ENCODE measurements at regions not wholly inside any gene's neighbourhood (a gene's known extent, or its start where the extent isn't known, plus 50 kb on each side); places are given as distances from the start of the nearest gene placed in this dataset.

DNA sequence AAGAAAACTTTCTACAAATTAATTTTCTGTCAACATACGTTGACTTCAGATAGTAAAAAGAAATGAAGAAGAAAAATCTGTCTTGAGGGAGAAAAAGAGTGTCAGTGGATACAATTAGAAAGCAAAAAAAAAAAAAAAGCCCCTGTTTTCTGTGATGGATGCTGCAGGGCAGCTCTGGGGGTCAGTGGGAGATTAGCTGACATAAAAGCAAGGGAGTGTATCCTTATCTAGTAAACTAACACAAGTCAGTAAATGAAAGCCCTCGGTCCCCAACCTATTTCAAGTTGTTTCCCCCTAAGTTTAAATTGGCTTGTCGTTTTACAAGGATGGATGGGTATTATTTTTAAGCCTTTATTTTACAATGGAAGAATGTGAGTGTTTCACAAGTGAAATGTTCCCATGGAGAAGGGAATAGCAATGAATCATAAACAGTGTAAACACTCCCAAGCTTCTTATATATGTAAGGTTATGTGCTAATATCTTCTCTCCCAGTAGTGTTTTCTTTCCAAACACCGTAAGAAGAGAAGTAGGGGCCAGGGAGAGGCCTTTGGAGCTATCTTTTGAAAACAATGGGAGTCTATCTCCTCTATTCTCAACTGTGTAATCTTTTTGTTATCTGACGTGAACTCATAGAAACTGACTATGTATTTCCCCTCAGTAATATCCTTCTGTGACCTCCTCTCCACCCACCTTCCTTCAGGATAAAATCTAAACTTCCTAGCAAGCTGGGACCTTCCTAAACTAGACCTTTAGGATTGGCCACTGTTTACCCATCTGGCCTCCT lies 347.7 kb downstream of the FBXO8 start:
- Histone ChIP-seq H3K9me2 (ENCODE audit: insufficient read depth) (no peaks in the 10 kb centered on the region), H3K4me3 (replicated peaks in 1 of 2; ENCODE audit: low read depth in 1 of 2, low read length in 2 of 2) (no peak overlapping the region), H3K27me3 (ENCODE audit: insufficient read depth, low read length) (peaks cover 32% of the 10 kb centered on the region), H4K20me1 (ENCODE audit: insufficient read depth) (no peaks in the 10 kb centered on the region), H3K36me3 (ENCODE audit: control insufficient read depth in 1 of 2, insufficient read depth in 2 of 2, low read length in 2 of 2) (no peaks in the 10 kb centered on the region), H3K79me2 (ENCODE audit: insufficient read depth, low read length) (no peaks in the 10 kb centered on the region), H3K27ac (ENCODE audit: low read depth, low read length) (no peak overlapping the region), H3K9ac (ENCODE audit: low read length) (no peak overlapping the region), H2AFZ (ENCODE audit: low read depth, low read length, poor library complexity, severe bottlenecking) (no peak overlapping the region), H3K4me1 (ENCODE audit: control insufficient read depth in 1 of 2, insufficient read depth in 2 of 2, low read length in 2 of 2) (no peaks in the 10 kb centered on the region), H3K9me3 (ENCODE audit: control insufficient read depth in 1 of 2, insufficient read depth in 1 of 2, low read depth in 1 of 2, low read length in 2 of 2) (no peaks in the 10 kb centered on the region), H3K4me2 (ENCODE audit: low read length) (no peak overlapping the region)
- intact Hi-C loops (cut with micrococcal nuclease), result no loop called here
- ATAC-seq (no peak), DNase-seq (ENCODE audit: low read depth, low spot score) (no peak)
- RAD21 ChIA-PET (ENCODE audit: low non-redundant PET in 1 of 2, low total read pairs in 2 of 2, uncharacterized antibody in 2 of 2, unreplicated experiment in 2 of 2), result no interaction called here
- TF ChIP-seq, protein P1, sequence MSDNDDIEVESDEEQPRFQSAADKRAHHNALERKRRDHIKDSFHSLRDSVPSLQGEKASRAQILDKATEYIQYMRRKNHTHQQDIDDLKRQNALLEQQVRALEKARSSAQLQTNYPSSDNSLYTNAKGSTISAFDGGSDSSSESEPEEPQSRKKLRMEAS (IDR thresholded peaks at IDR 0.05), result no peak
- TF ChIP-seq POLR2A (IDR thresholded peaks at IDR 0.05; ENCODE audit: borderline replicate concordance, extremely low read depth, insufficient read depth, insufficient read length) (no peak), JUND (IDR thresholded peaks at IDR 0.05) (no peak), SIN3A (IDR thresholded peaks at IDR 0.05; ENCODE audit: low read depth) (no peak), ZFX (IDR thresholded peaks at IDR 0.05) (no peak), SP1 (IDR thresholded peaks at IDR 0.05; ENCODE audit: low read depth) (no peak), RAD21 (IDR thresholded peaks at IDR 0.05; ENCODE audit: low read depth) (no peak), EGR1 (IDR thresholded peaks at IDR 0.05; ENCODE audit: low read depth) (no peak)
- CTCF ChIA-PET, result no interaction called here
- POLR2A ChIA-PET, result no interaction called here
- BruUV-seq (replicated peaks), result no TSS peak

DNA sequence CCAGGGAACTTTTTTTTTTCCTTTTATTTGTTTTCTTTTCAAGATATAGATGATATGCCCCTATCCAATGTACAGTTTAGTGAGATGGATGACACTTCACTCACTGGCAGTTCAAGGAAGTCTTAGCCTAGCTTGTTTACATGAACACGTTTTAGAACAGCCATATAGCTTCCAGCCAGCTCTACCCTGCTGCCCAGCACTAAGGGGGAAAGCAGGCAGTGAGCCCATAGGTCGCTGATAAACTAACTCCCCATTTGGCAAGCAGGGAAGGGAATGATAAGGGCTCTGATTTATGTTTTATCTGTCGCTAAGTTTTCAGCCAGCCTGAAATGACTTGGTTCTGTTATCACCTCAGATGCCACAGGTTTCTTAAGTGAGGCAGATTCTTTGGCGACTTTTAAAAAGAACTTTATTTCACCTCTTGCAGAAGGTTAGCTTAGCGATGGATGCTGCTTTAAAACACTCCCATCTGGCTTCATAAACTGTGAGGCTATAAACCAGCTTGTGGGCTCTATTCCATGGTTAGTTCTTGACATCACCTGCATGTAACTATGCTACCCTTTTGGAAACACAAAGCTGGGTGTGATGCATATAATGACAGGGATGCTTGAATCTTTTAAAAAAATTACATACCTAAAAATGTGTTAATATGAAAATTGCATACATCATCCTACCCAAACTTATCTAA lies 348.4 kb downstream of the FBXO8 start:
- CTCF ChIA-PET, result no interaction called here
- no peak overlapping the region for H3K9ac ChIP-seq (ENCODE audit: low read length)

More for the DNA sequence above, 348.4 kb downstream of the FBXO8 start:
- no peak for TF ChIP-seq ELF1 (IDR thresholded peaks at IDR 0.05; ENCODE audit: borderline replicate concordance, low read depth)
- TF ChIP-seq, protein P2, sequence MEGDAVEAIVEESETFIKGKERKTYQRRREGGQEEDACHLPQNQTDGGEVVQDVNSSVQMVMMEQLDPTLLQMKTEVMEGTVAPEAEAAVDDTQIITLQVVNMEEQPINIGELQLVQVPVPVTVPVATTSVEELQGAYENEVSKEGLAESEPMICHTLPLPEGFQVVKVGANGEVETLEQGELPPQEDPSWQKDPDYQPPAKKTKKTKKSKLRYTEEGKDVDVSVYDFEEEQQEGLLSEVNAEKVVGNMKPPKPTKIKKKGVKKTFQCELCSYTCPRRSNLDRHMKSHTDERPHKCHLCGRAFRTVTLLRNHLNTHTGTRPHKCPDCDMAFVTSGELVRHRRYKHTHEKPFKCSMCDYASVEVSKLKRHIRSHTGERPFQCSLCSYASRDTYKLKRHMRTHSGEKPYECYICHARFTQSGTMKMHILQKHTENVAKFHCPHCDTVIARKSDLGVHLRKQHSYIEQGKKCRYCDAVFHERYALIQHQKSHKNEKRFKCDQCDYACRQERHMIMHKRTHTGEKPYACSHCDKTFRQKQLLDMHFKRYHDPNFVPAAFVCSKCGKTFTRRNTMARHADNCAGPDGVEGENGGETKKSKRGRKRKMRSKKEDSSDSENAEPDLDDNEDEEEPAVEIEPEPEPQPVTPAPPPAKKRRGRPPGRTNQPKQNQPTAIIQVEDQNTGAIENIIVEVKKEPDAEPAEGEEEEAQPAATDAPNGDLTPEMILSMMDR (IDR thresholded peaks at IDR 0.05 in 2 of 3, conservative IDR thresholded peaks at IDR 0.05 in 1 of 3; ENCODE audit: borderline replicate concordance in 1 of 3, insufficient read depth in 1 of 3, low read depth in 2 of 3, low read length in 2 of 3), result no peak
- TF ChIP-seq, protein P3, sequence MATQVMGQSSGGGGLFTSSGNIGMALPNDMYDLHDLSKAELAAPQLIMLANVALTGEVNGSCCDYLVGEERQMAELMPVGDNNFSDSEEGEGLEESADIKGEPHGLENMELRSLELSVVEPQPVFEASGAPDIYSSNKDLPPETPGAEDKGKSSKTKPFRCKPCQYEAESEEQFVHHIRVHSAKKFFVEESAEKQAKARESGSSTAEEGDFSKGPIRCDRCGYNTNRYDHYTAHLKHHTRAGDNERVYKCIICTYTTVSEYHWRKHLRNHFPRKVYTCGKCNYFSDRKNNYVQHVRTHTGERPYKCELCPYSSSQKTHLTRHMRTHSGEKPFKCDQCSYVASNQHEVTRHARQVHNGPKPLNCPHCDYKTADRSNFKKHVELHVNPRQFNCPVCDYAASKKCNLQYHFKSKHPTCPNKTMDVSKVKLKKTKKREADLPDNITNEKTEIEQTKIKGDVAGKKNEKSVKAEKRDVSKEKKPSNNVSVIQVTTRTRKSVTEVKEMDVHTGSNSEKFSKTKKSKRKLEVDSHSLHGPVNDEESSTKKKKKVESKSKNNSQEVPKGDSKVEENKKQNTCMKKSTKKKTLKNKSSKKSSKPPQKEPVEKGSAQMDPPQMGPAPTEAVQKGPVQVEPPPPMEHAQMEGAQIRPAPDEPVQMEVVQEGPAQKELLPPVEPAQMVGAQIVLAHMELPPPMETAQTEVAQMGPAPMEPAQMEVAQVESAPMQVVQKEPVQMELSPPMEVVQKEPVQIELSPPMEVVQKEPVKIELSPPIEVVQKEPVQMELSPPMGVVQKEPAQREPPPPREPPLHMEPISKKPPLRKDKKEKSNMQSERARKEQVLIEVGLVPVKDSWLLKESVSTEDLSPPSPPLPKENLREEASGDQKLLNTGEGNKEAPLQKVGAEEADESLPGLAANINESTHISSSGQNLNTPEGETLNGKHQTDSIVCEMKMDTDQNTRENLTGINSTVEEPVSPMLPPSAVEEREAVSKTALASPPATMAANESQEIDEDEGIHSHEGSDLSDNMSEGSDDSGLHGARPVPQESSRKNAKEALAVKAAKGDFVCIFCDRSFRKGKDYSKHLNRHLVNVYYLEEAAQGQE (IDR thresholded peaks at IDR 0.05; ENCODE audit: low read depth), result no peak
- TF ChIP-seq SP1 (IDR thresholded peaks at IDR 0.05; ENCODE audit: low read depth), result no peak
- TF ChIP-seq ZFX (IDR thresholded peaks at IDR 0.05), result no peak
- no peak for TF ChIP-seq ZNF274 (IDR thresholded peaks at IDR 0.05; ENCODE audit: low read depth, low read length)
- no peaks in the 10 kb centered on the region for H3K4me1 ChIP-seq (ENCODE audit: control insufficient read depth in 1 of 2, insufficient read depth in 2 of 2, low read length in 2 of 2)
- no peak overlapping the region for H3K4me2 ChIP-seq (ENCODE audit: low read length)
- ChIA-PET POLR2A (no interaction called here), RAD21 (ENCODE audit: low non-redundant PET in 1 of 2, low total read pairs in 2 of 2, uncharacterized antibody in 2 of 2, unreplicated experiment in 2 of 2) (no interaction called here)
- no peaks in the 10 kb centered on the region for H3K79me2 ChIP-seq (ENCODE audit: insufficient read depth, low read length)
- H2AFZ ChIP-seq (ENCODE audit: low read depth, low read length, poor library complexity, severe bottlenecking), result no peak overlapping the region
- peaks cover 39% of the 10 kb centered on the region for H3K27me3 ChIP-seq (ENCODE audit: insufficient read depth, low read length)
- intact Hi-C loops (cut with micrococcal nuclease), result no loop called here
- no peak overlapping the region for H3K27ac ChIP-seq (ENCODE audit: low read depth, low read length)
- no peaks in the 10 kb centered on the region for H3K9me3 ChIP-seq (ENCODE audit: control insufficient read depth in 1 of 2, insufficient read depth in 1 of 2, low read depth in 1 of 2, low read length in 2 of 2)
- no peaks in the 10 kb centered on the region for H3K9me2 ChIP-seq (ENCODE audit: insufficient read depth)
- no peaks in the 10 kb centered on the region for H3K36me3 ChIP-seq (ENCODE audit: control insufficient read depth in 1 of 2, insufficient read depth in 2 of 2, low read length in 2 of 2)
- no peak for ATAC-seq
- no peaks in the 10 kb centered on the region for H4K20me1 ChIP-seq (ENCODE audit: insufficient read depth)
- H3K4me3 ChIP-seq (replicated peaks in 1 of 2; ENCODE audit: low read depth in 1 of 2, low read length in 2 of 2), result no peak overlapping the region
- DNase-seq (ENCODE audit: low read depth, low spot score), result no peak
- no TSS peak for BruUV-seq (replicated peaks)
